ENCODE measurements at regions not wholly inside any gene's neighbourhood (a gene's known extent, or its start where the extent isn't known, plus 50 kb on each side); places are given as distances from the start of the nearest gene placed in this dataset.

DNA sequence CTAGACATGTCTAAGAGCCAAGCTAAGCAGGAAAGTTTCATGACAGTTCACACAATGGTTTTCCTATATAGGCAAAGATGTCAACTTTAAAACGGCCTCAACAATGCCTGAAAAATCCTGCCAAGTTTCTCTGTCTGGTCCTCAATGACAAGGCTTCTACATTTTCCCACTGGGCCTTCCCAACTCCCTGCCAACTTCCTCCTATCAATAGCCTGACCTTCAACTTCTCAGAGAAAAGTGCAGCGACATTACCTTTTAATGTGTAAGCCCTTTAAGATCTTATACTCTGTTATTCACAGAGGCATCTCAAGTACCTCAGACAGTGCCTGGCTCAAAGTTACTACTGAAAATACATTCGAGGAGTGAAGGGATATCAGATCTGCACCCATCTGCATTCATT is 56.2 kb upstream of the BTBD3 start:
- no peak for DNase-seq

GRCh38 chr20:11867291-11867919 is 50.3 kb upstream of the BTBD3 start:
- DNase-seq = no peak
